Activated CD4-positive, alpha-beta memory T cell treated with anti-CD3 and anti-CD28 coated beads, Interleukin-2, amount 10 ng/mL, durations not matched to agents 7 days and 5 days (primary cell): ENCODE measurements at regions not wholly inside any gene's neighbourhood (a gene's known extent, or its start where the extent isn't known, plus 50 kb on each side); places are given as distances from the start of the nearest gene placed in this dataset.
"Not testable (repeated sequence)": the region's sequence is repeated elsewhere in the genome, so short reads cannot be mapped to it uniquely, and the experiment has no call there.

Experiments
- CTCF ChIA-PET: fragments of 350-600 bp; sonication (Branson Sonifier 250); formaldehyde crosslinking; loops from one replicate; lab custom pipeline; 2021; ENCODE audit warnings: antibody characterized with exemption, inconsistent platforms; lab: Charles Lee
- POLR2A ChIA-PET: fragments of 350-600 bp; sonication (Branson Sonifier 250); formaldehyde crosslinking; loops from one replicate; lab custom pipeline; 2021; ENCODE audit warnings: antibody characterized with exemption; lab: Charles Lee
- DNase-seq: peaks from one replicate; pipeline ENCODE4 v3.0.0-alpha.2; 2020
- H3K27ac Mint-ChIP-seq: one replicate; pipeline ENCODE4 v1.8.0; 2021; ENCODE audit warnings: mild to moderate bottlenecking, mixed read lengths
- H3K27me3 Mint-ChIP-seq: one replicate; pipeline ENCODE4 v1.8.0; 2021; ENCODE audit warnings: mixed read lengths
- H3K36me3 Mint-ChIP-seq: one replicate; pipeline ENCODE4 v1.8.0; 2021; ENCODE audit warnings: low read depth, mixed read lengths
- H3K4me1 Mint-ChIP-seq: one replicate; pipeline ENCODE4 v1.8.0; 2021; ENCODE audit warnings: mixed read lengths
- H3K4me3 Mint-ChIP-seq: one replicate; pipeline ENCODE4 v1.8.0; 2021; ENCODE audit warnings: mild to moderate bottlenecking, mixed read lengths
- H3K9me3 Mint-ChIP-seq: one replicate; pipeline ENCODE4 v1.8.0; 2021; ENCODE audit warnings: mixed read lengths

DNA sequence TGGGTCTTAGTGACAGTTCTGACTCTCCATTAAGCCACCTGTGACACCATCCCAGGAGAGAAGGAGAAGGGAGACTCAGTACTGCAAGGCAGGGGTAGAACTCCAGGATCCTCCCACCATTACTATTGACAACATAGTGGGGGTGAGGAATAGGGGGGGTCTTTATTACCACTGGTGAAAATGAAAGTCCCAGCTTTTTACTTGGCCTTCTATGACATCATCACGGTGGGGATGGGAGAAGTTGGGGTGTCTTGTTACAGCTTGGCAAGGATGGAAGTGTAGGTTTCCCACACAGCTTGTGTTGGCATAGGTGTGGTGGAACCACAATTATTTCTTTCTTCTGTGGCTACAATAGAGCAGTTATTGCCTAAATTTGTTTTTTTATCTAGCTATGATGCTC lies 203.9 kb upstream of the DTNA start:
- H3K27me3 Mint-ChIP-seq = no peaks in the 10 kb centered on the region
- H3K4me3 Mint-ChIP-seq = no peak overlapping the region
- H3K36me3 Mint-ChIP-seq = no peaks in the 10 kb centered on the region
- H3K27ac Mint-ChIP-seq = no peak overlapping the region
- CTCF ChIA-PET = no interaction called here
- peaks cover 6% of the 10 kb centered on the region for H3K9me3 Mint-ChIP-seq
- POLR2A ChIA-PET = no interaction called here
- H3K4me1 Mint-ChIP-seq = no peaks in the 10 kb centered on the region
- DNase-seq = no peak

DNA sequence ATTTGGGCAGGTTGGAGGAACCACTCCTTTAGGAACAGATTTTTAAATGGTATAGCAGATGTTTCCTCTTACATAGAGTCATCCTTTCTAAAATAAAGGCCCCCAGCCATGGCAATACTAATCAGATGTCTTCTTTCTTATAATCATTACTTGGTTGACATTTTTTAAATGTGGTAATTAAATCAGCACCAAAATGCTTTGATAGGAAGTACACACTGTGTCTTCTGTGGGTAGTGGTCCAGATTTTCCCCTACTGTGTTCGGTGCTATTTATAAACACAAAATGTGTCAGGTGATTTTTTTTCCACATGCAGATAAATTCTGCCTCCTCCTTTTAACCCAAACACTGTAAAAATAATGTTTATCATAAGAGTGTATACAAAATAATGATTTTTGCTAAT lies 200.9 kb upstream of the DTNA start:
- no peaks in the 10 kb centered on the region for H3K4me1 Mint-ChIP-seq
- no peaks in the 10 kb centered on the region for H3K36me3 Mint-ChIP-seq
- no peak overlapping the region for H3K27ac Mint-ChIP-seq
- ChIA-PET POLR2A (no interaction called here), CTCF (no interaction called here)
- H3K27me3 Mint-ChIP-seq = no peaks in the 10 kb centered on the region
- no peak for DNase-seq
- no peak overlapping the region for H3K4me3 Mint-ChIP-seq
- peaks cover 8% of the 10 kb centered on the region for H3K9me3 Mint-ChIP-seq

DNA sequence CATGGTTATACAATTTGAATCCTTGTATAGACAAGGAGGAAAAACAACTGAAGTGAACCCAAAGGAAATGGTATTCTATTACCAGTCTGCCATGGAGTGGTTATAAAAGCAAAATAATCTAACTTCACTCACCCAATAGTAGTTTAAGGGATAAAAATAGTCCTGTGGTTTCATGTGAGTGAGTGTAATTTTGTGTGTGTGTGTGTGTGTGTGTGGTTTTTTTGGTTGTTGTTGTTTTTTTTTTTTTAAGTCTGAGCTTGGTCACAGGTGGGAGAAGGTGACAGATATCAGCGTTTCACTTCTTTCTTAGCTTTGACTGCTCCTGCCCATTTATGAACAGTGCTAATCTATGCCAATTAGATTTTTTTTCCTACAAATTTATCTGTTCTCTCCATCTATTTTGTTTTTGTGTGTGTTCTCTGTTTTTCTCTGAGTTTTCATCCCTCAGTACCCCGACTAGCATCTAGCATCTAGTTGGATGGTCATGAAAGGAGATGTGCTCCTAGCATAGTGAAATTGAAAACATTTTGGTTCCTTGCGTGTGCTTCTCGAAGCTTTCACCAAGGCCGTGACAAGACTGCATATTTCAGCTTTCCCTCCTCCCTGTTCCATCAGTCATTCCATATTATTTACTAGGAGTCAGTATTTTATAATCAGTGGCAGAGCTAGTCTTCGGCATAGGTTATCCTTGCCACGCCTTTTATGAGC lies 200.1 kb upstream of the DTNA start:
- Mint-ChIP-seq H3K36me3 (no peaks in the 10 kb centered on the region), H3K27me3 (no peaks in the 10 kb centered on the region), H3K27ac (no peak overlapping the region), H3K4me1 (no peaks in the 10 kb centered on the region), H3K4me3 (no peak overlapping the region), H3K9me3 (peaks cover 7% of the 10 kb centered on the region)
- POLR2A ChIA-PET = no interaction called here
- CTCF ChIA-PET = no interaction called here
- no peak for DNase-seq

DNA sequence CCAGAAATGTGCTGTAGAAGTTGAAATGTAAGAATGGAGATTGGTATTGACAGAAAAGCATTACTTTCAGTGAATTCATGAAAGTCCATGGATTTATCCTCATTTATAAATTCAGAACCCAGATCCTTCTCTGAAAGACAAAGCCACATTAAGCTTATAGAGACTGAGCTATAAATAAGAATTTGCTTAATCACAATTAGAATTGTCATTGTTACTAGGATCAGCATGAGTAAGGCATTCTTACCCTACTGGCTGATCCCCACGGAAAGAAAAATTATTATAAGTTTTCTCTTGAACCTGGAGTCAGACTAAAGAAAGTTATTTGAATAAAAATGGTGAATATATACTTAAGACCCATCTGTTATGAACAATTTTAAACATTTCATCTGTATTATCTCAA lies 199.2 kb upstream of the DTNA start:
- Mint-ChIP-seq H3K9me3 (peaks cover 9% of the 10 kb centered on the region), H3K4me1 (no peaks in the 10 kb centered on the region), H3K4me3 (no peak overlapping the region), H3K36me3 (no peaks in the 10 kb centered on the region), H3K27me3 (no peaks in the 10 kb centered on the region), H3K27ac (no peak overlapping the region)
- ChIA-PET CTCF (no interaction called here), POLR2A (no interaction called here)
- no peak for DNase-seq

DNA sequence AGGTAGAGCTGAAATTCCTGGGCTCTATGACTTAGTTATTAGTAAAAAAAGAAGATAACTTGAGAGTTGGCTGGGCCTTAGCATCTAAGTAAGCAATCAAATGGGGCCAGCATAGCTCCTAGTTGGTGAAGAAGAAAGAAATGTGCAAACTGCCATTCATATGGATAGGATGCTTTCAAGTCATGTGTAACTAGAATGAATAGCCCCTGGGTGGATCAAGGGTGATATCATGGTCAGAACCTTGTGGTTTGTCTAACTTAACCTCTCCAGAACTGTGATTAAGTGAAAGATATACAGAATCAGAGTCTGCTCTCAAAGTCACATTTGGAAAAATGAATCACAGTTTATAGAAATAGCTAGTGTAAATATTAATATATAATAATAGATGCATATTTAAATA lies 198.7 kb upstream of the DTNA start:
- no peak overlapping the region for H3K27ac Mint-ChIP-seq
- H3K36me3 Mint-ChIP-seq = no peaks in the 10 kb centered on the region
- no peaks in the 10 kb centered on the region for H3K4me1 Mint-ChIP-seq

DNA sequence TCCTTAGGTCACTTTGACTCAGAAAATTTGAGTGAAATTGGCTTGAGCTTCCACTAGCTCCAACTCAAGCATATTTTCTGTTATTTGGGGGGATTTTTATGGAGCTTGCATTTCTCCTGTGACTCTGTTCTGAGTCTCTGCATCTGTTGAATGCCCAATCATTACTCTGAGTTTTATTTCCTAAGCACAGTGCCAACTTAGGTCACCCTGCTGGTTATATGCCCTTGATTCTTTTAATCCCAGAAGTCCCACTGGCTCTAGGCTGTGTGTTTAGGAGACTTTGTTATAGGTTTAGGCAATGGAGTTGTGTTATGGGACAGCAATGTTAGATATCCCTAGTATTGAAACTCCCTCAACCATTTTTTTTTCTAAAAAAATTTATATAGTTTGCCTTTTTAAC lies 198.2 kb upstream of the DTNA start:
- H3K9me3 Mint-ChIP-seq = peaks cover 13% of the 10 kb centered on the region
- DNase-seq = no peak
- H3K27ac Mint-ChIP-seq = no peak overlapping the region
- no peak overlapping the region for H3K4me3 Mint-ChIP-seq
- H3K27me3 Mint-ChIP-seq = no peaks in the 10 kb centered on the region
- no peaks in the 10 kb centered on the region for H3K36me3 Mint-ChIP-seq
- ChIA-PET CTCF (no interaction called here), POLR2A (no interaction called here)
- no peaks in the 10 kb centered on the region for H3K4me1 Mint-ChIP-seq

More for the DNA sequence above, 198.7 kb upstream of the DTNA start:
- ChIA-PET CTCF (no interaction called here), POLR2A (no interaction called here)
- DNase-seq = no peak
- Mint-ChIP-seq H3K4me3 (no peak overlapping the region), H3K27me3 (no peaks in the 10 kb centered on the region), H3K9me3 (peaks cover 11% of the 10 kb centered on the region)

DNA sequence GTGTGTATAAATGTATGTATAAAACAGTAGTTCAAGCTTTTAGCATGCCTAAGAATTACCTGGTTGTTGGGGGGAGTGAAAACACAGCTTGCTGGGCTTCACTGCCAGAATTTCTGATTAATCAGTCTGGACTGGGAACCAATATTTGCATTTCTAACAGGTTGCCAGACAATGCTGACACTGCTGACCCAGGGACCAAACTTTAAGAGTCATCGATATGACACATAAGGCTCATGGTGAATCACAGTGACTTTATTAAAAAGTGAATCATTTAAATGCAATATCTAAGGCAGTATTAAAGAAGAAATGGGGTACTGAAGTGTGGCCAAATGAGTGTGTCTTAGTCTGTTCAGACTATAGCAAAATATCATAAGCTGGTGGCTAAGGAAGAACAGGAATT lies 195.9 kb upstream of the DTNA start:
- H3K9me3 Mint-ChIP-seq = peaks cover 13% of the 10 kb centered on the region
- no peak overlapping the region for H3K4me3 Mint-ChIP-seq
- no peaks in the 10 kb centered on the region for H3K27me3 Mint-ChIP-seq
- ChIA-PET CTCF (no interaction called here), POLR2A (no interaction called here)
- no peaks in the 10 kb centered on the region for H3K4me1 Mint-ChIP-seq
- no peak overlapping the region for H3K27ac Mint-ChIP-seq
- no peaks in the 10 kb centered on the region for H3K36me3 Mint-ChIP-seq
- no peak for DNase-seq

DNA sequence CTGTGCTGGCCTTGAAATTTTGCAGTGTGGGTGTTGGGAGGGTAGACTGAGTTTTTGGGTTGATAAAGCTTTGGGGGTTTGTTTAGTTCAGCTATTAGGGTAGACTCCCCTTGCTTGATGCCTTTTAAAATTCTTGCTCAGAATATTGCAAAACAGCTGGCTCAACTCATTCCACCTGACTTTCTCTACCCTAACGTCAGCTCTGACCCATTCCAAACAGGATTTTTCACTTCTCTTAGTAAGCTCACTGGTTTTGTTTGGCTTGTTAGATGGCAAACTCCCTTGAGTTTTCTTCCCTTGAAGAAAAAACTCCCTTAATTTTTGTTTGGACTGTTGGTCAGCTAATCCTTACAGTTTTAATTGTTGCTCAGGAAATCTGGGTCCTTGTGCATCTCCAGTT lies 195.1 kb upstream of the DTNA start:
- DNase-seq = no peak
- POLR2A ChIA-PET = no interaction called here
- H3K4me3 Mint-ChIP-seq = no peak overlapping the region
- H3K9me3 Mint-ChIP-seq = peaks cover 13% of the 10 kb centered on the region
- no peaks in the 10 kb centered on the region for H3K4me1 Mint-ChIP-seq
- no peaks in the 10 kb centered on the region for H3K36me3 Mint-ChIP-seq
- H3K27ac Mint-ChIP-seq = no peak overlapping the region
- H3K27me3 Mint-ChIP-seq = no peaks in the 10 kb centered on the region
- CTCF ChIA-PET = no interaction called here

DNA sequence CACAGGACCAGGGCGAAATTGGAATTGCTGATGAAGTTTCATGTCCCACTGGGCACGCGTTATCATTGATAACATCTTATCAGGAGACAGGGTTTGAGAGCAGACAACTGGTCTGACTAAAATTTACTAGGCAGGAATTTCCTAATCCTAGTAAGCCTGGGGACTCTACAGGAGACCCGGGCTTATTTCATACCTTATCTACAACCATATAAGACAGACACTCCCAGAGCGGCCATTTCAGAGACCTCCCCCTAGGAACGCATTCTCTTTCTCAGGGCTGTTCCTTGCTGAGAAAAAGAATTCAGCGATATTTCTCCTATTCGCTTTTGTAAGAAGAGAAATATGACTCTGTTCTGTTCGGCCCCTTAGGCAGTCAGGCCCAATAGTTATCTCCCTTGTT lies 193.7 kb upstream of the DTNA start:
- CTCF ChIA-PET, H3K36me3 Mint-ChIP-seq, H3K27ac Mint-ChIP-seq, H3K27me3 Mint-ChIP-seq, H3K4me3 Mint-ChIP-seq, H3K4me1 Mint-ChIP-seq, DNase-seq, POLR2A ChIA-PET: not testable (repeated sequence)
- peaks cover 12% of the 10 kb centered on the region for H3K9me3 Mint-ChIP-seq

DNA sequence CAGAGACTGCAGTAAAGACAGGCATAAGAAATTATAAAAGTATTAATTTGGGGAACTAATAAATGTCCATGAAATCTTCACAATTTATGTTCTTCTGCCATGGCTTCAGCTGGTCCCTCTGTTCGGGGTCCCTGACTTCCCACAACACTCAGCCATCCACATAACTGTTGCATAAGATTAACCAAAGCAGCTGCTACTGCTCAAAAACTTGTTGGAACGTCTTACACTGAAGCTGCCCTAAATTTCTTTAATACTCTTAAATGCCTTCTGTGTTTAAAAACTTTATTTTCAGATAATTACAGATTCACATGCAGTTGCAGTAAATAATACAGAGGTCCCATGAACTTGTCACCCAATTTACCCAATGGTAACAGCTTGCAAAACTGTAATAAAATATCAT lies 193.1 kb upstream of the DTNA start:
- H3K27ac Mint-ChIP-seq, H3K27me3 Mint-ChIP-seq, POLR2A ChIA-PET, CTCF ChIA-PET, DNase-seq, H3K4me1 Mint-ChIP-seq, H3K4me3 Mint-ChIP-seq, H3K36me3 Mint-ChIP-seq: not testable (repeated sequence)
- peaks cover 16% of the 10 kb centered on the region for H3K9me3 Mint-ChIP-seq

DNA sequence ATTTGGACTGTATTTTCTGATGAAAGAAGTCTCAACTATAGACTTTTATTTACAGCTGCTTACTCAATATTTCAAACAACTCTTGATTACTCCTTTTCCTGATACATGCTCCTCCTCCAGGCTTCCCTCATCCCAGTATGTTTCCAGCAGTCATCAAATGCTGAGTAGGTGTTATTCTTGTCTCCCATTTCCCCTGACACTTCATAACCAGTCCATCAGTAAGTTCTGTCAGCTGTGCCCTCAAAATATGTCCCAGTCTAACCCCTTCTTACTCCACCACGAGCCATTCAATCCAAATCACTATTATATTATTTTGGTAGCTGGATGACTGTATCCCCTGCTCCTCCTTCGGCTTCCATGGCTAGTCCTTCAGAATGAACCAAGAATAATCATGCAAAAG lies 189.1 kb upstream of the DTNA start:
- ChIA-PET POLR2A (no interaction called here), CTCF (no interaction called here)
- Mint-ChIP-seq H3K4me3 (no peak overlapping the region), H3K9me3 (peaks cover 9% of the 10 kb centered on the region), H3K4me1 (no peaks in the 10 kb centered on the region), H3K27ac (no peak overlapping the region), H3K27me3 (no peaks in the 10 kb centered on the region), H3K36me3 (no peaks in the 10 kb centered on the region)
- DNase-seq = no peak

DNA sequence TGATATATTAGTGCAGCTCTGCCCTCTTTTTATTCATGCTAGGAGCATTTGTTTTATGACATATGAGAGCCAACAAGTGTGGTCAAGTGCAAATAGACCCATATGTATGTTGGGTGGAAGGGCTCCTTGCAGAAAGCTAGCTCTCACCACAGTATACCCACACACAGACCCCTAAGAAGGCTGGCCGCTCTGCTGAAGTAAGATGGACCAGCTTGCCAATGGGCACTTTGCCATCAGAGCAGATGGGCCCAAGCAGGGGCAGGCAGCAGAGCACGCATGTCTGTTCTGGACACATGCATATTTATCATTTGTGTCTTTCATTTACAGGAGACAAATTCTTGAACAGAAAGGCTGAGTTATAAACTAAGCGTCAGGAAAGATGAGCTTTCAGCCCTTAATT lies 187.5 kb upstream of the DTNA start:
- no peak for DNase-seq
- H3K4me1 Mint-ChIP-seq = no peaks in the 10 kb centered on the region
- POLR2A ChIA-PET = no interaction called here
- CTCF ChIA-PET = no interaction called here
- H3K4me3 Mint-ChIP-seq = no peak overlapping the region
- H3K27me3 Mint-ChIP-seq = no peaks in the 10 kb centered on the region
- H3K27ac Mint-ChIP-seq = no peak overlapping the region
- H3K36me3 Mint-ChIP-seq = no peaks in the 10 kb centered on the region
- H3K9me3 Mint-ChIP-seq = peaks cover 5% of the 10 kb centered on the region

DNA sequence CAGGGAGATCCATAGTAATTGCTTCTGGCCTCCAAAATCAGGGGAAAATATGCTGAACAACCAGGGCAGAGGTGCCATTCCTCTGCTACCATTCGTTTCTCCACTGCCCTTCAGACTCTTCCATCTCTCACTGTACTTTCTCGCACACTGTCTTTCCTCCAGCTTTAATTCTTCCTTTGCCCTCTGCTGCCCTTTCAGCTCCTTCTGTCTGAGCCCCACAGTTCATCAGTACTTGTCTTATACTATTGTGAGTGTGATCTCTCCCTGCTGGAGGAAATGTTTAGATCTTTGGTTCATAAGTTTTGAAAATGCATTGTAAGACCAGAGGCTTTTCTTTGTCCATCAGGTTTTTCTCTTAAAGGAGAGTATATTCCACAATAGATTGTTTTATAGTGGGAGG lies 184.9 kb upstream of the DTNA start:
- H3K4me3 Mint-ChIP-seq = no peak overlapping the region
- ChIA-PET POLR2A (no interaction called here), CTCF (no interaction called here)
- H3K27ac Mint-ChIP-seq = no peak overlapping the region
- peaks cover 5% of the 10 kb centered on the region for H3K9me3 Mint-ChIP-seq
- H3K4me1 Mint-ChIP-seq = no peaks in the 10 kb centered on the region
- no peak for DNase-seq
- no peaks in the 10 kb centered on the region for H3K36me3 Mint-ChIP-seq
- H3K27me3 Mint-ChIP-seq = no peaks in the 10 kb centered on the region

DNA sequence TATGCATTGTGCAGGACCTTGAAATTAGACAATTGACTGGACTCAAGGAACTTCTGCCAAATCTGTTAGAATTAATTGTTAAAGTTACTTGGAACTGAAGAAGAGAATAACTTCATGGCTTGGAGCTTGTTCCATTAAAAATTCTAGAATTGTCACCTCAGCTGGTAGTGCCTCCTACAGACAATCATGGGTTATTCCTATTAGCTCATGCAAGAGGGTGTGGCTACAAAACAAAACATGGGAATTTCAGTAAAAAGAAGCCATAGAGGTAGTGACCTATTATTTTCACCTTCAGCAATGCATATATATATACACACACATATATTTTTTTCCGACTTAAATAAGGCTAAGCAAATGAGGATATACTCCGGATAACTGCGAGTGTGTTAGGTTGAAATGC lies 181.9 kb upstream of the DTNA start:
- H3K36me3 Mint-ChIP-seq = no peaks in the 10 kb centered on the region
- no peak overlapping the region for H3K27ac Mint-ChIP-seq
- no peak overlapping the region for H3K4me3 Mint-ChIP-seq
- POLR2A ChIA-PET = no interaction called here
- H3K27me3 Mint-ChIP-seq = no peaks in the 10 kb centered on the region
- DNase-seq = no peak
- H3K9me3 Mint-ChIP-seq = peaks cover 4% of the 10 kb centered on the region
- CTCF ChIA-PET = no interaction called here
- H3K4me1 Mint-ChIP-seq = no peaks in the 10 kb centered on the region
